Ovary (tissue), 7 donors: ENCODE measurements at regions not wholly inside any gene's neighbourhood (a gene's known extent, or its start where the extent isn't known, plus 50 kb on each side); places are given as distances from the start of the nearest gene placed in this dataset.

ENCODE experiments used
- DNase-seq, 5 donors: peaks; one replicate each; pipeline ENCODE4 v3.0.0-alpha.2; 2019 to 2020
- H3K27ac ChIP-seq, 2 donors: fragments of 200-600 bp; one replicate each; pipeline versions ENCODE4 v1.5.1 to v1.8.0; 2019 to 2022
- H3K27me3 ChIP-seq: fragments of 200-600 bp; one replicate; pipeline ENCODE4 v1.8.0; 2022
- H3K36me3 ChIP-seq: fragments of 200-600 bp; sonication (generic); one replicate; pipeline ENCODE4 v1.5.1; 2019
- H3K4me1 ChIP-seq: one replicate; pipeline ENCODE4 v1.8.1; 2013; ENCODE audit warnings: mild to moderate bottlenecking, moderate library complexity; ENCODE audit not compliant: insufficient read depth
- H3K4me3 ChIP-seq: fragments of 200-600 bp; sonication (generic); one replicate; pipeline ENCODE4 v1.5.1; 2017
- H3K9me3 ChIP-seq, 2 donors: fragments of 200-600 bp in 1 of 2; sonication (generic) in 1 of 2; one replicate each; pipeline versions ENCODE4 v1.5.1 to v1.8.1; 2013 to 2019; ENCODE audit warnings: mild to moderate bottlenecking in 1 of 2, moderate library complexity in 1 of 2
- EP300 ChIP-seq: sonication (generic); formaldehyde crosslinking; IDR thresholded peaks from one replicate; pipeline ENCODE4 v1.6.1; 2017; ENCODE audit warnings: antibody characterized with exemption
- POLR2A ChIP-seq: fragments of 450-650 bp; IDR thresholded peaks from one replicate; pipeline ENCODE4 v1.6.1; 2017; ENCODE audit warnings: antibody characterized with exemption, mild to moderate bottlenecking, moderate library complexity
- WGBS, 3 donors: extraction: QIAGEN DNeasy Blood & Tissue Kit in 1 of 3; methylation state at CpG; one replicate each; pipeline versions ENCODE4 v1.1.5 to v1.1.7; 2013 to 2017; 5-methylcytosine and 5-hydroxymethylcytosine counted together
- intact Hi-C, 4 donors: fragments of 100-400 bp; cut with DNase I; formaldehyde crosslinking; loops; one replicate each; pipeline versions ENCODE4 v1.11.0 to v1.15.1; 2022 to 2023
- TF ChIP-seq, protein P1 (sequence below), 3 donors: fragments of 450-650 bp in 2 of 3; fragments of 200-600 bp in 1 of 3; IDR thresholded peaks; one replicate each; pipeline versions ENCODE4 v1.5.1 to v1.8.0; 2016 to 2022; ENCODE audit warnings: antibody characterized with exemption in 3 of 3, mild to moderate bottlenecking in 1 of 3
- donor health status: DM: no; HTN: no; CAD: no; lungs with moderate emphysema.
- donor health status: DM: no; HTN: no; CAD: no.
- donor health status: Bipolar disorder and iron deficiency.
- donor health status: DM: no; HTN: no; CAD: no.
- donor health status: DM: yes; HTN: yes; CAD: no.

DNA sequence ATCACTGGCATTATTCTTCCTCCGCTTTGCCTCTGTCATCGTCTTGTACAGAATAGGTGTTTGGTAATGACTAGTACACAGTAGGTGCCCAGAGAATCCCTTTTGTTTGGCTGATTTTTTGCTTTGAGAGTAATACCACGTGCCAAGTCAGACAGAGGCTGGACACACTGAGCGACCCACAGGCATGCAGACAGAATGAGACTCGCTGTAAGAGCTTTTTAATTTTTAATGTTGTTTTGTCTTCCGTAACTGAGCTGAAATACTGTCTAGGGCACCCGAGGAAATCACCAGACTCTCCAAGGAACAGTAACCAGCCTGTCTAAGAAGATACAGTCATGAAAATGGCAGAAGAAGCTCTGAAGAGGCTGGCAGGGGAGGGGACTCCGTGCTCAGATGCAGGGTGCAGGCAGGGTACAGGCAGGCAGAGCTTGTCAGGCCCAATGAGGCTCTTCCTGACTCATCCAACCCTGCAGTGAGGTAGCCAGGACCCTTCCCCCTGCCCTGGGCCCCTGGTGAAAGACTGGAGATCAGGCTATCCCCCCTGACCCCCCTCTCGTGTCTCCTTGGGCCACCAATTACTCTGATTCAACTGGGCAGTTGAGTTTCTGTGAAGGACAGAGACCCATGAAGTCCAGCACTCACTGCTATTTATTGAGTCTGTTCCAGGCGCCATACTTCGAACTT, 60.1 kb upstream of the ECE1 start:
- H3K4me1 ChIP-seq: no peaks in the 10 kb centered on the region
- no peaks in the 10 kb centered on the region for H3K27me3 ChIP-seq
- no peaks in the 10 kb centered on the region for H3K36me3 ChIP-seq
- H3K27ac ChIP-seq: no peak overlapping the region
- WGBS, 3 donors: 69 to 81% (median 72%) methylated on average over 11 of the region's 11 CpGs
- H3K9me3 ChIP-seq: no peaks in the 10 kb centered on the region
- H3K4me3 ChIP-seq: no peak overlapping the region
- DNase-seq: no peak
- TF ChIP-seq POLR2A (no peak), EP300 (no peak)
- TF ChIP-seq, protein P1, sequence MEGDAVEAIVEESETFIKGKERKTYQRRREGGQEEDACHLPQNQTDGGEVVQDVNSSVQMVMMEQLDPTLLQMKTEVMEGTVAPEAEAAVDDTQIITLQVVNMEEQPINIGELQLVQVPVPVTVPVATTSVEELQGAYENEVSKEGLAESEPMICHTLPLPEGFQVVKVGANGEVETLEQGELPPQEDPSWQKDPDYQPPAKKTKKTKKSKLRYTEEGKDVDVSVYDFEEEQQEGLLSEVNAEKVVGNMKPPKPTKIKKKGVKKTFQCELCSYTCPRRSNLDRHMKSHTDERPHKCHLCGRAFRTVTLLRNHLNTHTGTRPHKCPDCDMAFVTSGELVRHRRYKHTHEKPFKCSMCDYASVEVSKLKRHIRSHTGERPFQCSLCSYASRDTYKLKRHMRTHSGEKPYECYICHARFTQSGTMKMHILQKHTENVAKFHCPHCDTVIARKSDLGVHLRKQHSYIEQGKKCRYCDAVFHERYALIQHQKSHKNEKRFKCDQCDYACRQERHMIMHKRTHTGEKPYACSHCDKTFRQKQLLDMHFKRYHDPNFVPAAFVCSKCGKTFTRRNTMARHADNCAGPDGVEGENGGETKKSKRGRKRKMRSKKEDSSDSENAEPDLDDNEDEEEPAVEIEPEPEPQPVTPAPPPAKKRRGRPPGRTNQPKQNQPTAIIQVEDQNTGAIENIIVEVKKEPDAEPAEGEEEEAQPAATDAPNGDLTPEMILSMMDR (IDR thresholded peaks at IDR 0.05): no peak
- intact Hi-C loops: no loop called here

DNA sequence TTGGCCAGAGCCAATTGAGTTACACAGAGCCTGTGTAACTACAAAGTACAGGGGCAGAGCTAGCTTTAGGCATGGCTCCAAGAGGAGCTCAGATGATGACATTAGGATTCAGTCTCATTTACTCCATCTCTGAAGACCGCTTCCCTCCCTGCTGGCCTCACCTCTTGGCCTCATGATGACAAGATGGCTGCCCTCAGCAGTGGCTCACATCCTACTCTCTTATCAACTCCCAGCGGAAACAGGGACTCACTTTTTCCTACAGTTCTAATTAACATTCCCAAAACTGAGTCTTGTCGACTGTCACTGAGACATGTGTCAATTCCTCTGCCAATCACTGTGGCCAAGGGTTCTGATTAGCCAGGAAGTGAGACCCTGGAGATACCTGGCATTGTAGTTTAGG, 59.4 kb upstream of the ECE1 start:
- H3K27ac ChIP-seq: no peak overlapping the region
- 91 to 94% (median 92%) methylated on average over 3 of the region's 3 CpGs for WGBS, 3 donors
- H3K9me3 ChIP-seq: no peaks in the 10 kb centered on the region
- no peak for TF ChIP-seq POLR2A
- no peak for TF ChIP-seq EP300
- TF ChIP-seq, protein P1 (IDR thresholded peaks at IDR 0.05): no peak
- DNase-seq: no peak
- H3K27me3 ChIP-seq: no peaks in the 10 kb centered on the region
- H3K4me3 ChIP-seq: no peak overlapping the region
- intact Hi-C loops: loop anchor here in 1 of 4 donors (5.0 kb wide), 1 partner anchor 92 kb away; no protein-coding TSS in a partner anchor
- H3K4me1 ChIP-seq: no peaks in the 10 kb centered on the region
- no peaks in the 10 kb centered on the region for H3K36me3 ChIP-seq

GRCh38 chr1:21347072-21347581, 56.9 kb upstream of the ECE1 start:
- no peaks in the 10 kb centered on the region for H3K9me3 ChIP-seq
- no peaks in the 10 kb centered on the region for H3K36me3 ChIP-seq
- H3K27ac ChIP-seq: no peak overlapping the region
- intact Hi-C loops: loop anchor here in 1 of 4 donors (5.0 kb wide), 1 partner anchor 90 kb away; no protein-coding TSS in a partner anchor
- no peak overlapping the region for H3K4me3 ChIP-seq
- H3K4me1 ChIP-seq: peaks cover 6% of the 10 kb centered on the region
- no peak for DNase-seq
- TF ChIP-seq EP300 (no peak), POLR2A (no peak)
- TF ChIP-seq, protein P1 (IDR thresholded peaks at IDR 0.05): no peak
- no peaks in the 10 kb centered on the region for H3K27me3 ChIP-seq
- WGBS, 3 donors: 47 to 59% (median 51%) methylated on average over 8 of the region's 8 CpGs

DNA sequence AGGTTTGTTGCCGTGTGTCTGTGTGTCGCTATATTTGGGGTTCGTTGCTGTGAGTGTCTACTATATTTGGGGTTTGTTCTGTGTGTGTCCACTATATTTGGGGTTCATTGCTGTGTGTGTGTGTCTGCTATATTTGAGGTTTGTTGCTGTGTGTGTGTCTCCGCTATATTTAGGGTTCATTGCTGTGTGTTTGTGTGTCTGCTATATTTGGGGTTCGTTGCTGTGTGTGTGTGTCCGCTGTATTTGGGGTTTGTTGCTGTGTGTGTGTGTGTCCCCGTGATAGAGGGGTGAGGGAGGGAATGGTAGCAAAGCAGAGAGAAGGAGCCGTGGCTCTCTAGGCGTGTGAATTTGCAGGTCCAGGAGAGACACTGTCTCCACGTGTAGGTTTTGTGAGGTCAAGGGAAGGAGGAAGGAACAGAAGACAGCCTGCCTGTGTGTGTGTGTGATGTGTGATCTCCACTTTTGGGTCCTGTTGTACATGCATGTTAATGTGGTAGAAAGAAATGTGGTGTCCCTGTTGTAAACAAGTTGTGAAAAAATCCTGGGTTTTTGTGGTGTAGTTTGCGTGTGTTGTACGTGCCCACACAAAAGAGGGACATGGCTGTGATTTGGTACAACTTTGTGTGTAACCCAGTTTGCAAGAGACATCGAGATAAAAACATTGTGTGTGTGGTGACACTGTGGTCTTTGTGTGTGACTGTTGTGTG, 56.3 kb upstream of the ECE1 start:
- TF ChIP-seq EP300 (no peak), POLR2A (no peak)
- TF ChIP-seq, protein P1 (IDR thresholded peaks at IDR 0.05): no peak
- H3K36me3 ChIP-seq: no peaks in the 10 kb centered on the region
- 44 to 54% (median 51%) methylated on average over 13 of the region's 13 CpGs for WGBS, 3 donors
- peak overlapping the region; percentile 64 for H3K4me3 ChIP-seq
- H3K4me1 ChIP-seq: peaks cover 6% of the 10 kb centered on the region
- DNase-seq: no peak
- no peaks in the 10 kb centered on the region for H3K27me3 ChIP-seq
- intact Hi-C loops: loop anchor here in 1 of 4 donors (5.0 kb wide), 1 partner anchor 89 kb away; no protein-coding TSS in a partner anchor
- no peaks in the 10 kb centered on the region for H3K9me3 ChIP-seq
- no peak overlapping the region for H3K27ac ChIP-seq
